ENCODE measurements at regions not wholly inside any gene's neighbourhood (a gene's known extent, or its start where the extent isn't known, plus 50 kb on each side); places are given as distances from the start of the nearest gene placed in this dataset.

- DNase-seq, result no peak
Measured at GRCh38 chr16:79768276-79768970, 167.9 kb upstream of the MAF start.

GRCh38 chr16:79767421-79768275, 167.1 kb upstream of the MAF start:
- no peak for DNase-seq

- no peak for DNase-seq
Measured at GRCh38 chr16:79765901-79766394, 165.4 kb upstream of the MAF start.

- no peak for DNase-seq
Measured at GRCh38 chr16:79765431-79765830, 164.9 kb upstream of the MAF start.

- DNase-seq, result no peak
Measured at GRCh38 chr16:79764415-79765110, 164.0 kb upstream of the MAF start.

GRCh38 chr16:79762217-79762616, 161.7 kb upstream of the MAF start:
- DNase-seq, result no peak

- DNase-seq, result no peak
Measured at GRCh38 chr16:79758615-79759346, 158.2 kb upstream of the MAF start.

- no peak for DNase-seq
Measured at GRCh38 chr16:79757968-79758367, 157.4 kb upstream of the MAF start.

- DNase-seq, result no peak
Measured at GRCh38 chr16:79757163-79757562, 156.6 kb upstream of the MAF start.

GRCh38 chr16:79756571-79756970, 156.0 kb upstream of the MAF start:
- DNase-seq, result no peak

GRCh38 chr16:79754501-79754900, 154.0 kb upstream of the MAF start:
- DNase-seq, result no peak

GRCh38 chr16:79754081-79754480, 153.5 kb upstream of the MAF start:
- no peak for DNase-seq

GRCh38 chr16:79753286-79753685, 152.7 kb upstream of the MAF start:
- no peak for DNase-seq

- DNase-seq, result no peak
Measured at GRCh38 chr16:79752396-79752795, 151.9 kb upstream of the MAF start.

- DNase-seq, result no peak
Measured at GRCh38 chr16:79751471-79752184, 151.1 kb upstream of the MAF start.

GRCh38 chr16:79750311-79750710, 149.8 kb upstream of the MAF start:
- DNase-seq, result no peak

GRCh38 chr16:79748629-79749028, 148.1 kb upstream of the MAF start:
- no peak for DNase-seq

GRCh38 chr16:79747688-79748087, 147.2 kb upstream of the MAF start:
- no peak for DNase-seq

GRCh38 chr16:79740252-79740651, 139.7 kb upstream of the MAF start:
- no peak for DNase-seq

GRCh38 chr16:79735271-79735670, 134.7 kb upstream of the MAF start:
- no peak for DNase-seq

GRCh38 chr16:79734721-79735120, 134.2 kb upstream of the MAF start:
- no peak for DNase-seq

GRCh38 chr16:79728923-79729240, 128.3 kb upstream of the MAF start:
- no peak for DNase-seq

Data from islet precursor cell (in vitro differentiated cells).